ENCODE measurements at regions not wholly inside any gene's neighbourhood (a gene's known extent, or its start where the extent isn't known, plus 50 kb on each side); places are given as distances from the start of the nearest gene placed in this dataset.

- no peak for TF ChIP-seq EZH2 (IDR thresholded peaks at IDR 0.05; ENCODE audit: borderline replicate concordance, insufficient read depth, low read depth, low read length, poor library complexity, severe bottlenecking)
- TF ChIP-seq, protein P1, sequence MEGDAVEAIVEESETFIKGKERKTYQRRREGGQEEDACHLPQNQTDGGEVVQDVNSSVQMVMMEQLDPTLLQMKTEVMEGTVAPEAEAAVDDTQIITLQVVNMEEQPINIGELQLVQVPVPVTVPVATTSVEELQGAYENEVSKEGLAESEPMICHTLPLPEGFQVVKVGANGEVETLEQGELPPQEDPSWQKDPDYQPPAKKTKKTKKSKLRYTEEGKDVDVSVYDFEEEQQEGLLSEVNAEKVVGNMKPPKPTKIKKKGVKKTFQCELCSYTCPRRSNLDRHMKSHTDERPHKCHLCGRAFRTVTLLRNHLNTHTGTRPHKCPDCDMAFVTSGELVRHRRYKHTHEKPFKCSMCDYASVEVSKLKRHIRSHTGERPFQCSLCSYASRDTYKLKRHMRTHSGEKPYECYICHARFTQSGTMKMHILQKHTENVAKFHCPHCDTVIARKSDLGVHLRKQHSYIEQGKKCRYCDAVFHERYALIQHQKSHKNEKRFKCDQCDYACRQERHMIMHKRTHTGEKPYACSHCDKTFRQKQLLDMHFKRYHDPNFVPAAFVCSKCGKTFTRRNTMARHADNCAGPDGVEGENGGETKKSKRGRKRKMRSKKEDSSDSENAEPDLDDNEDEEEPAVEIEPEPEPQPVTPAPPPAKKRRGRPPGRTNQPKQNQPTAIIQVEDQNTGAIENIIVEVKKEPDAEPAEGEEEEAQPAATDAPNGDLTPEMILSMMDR (IDR thresholded peaks at IDR 0.05), result no peak
Measured at GRCh38 chr13:80586356-80586755, 245.4 kb upstream of the SPRY2 start.
